GM12878 (cell line): ENCODE measurements at regions not wholly inside any gene's neighbourhood (a gene's known extent, or its start where the extent isn't known, plus 50 kb on each side); places are given as distances from the start of the nearest gene placed in this dataset.

Source experiments
- ATAC-seq: fragments of 200-7000 bp; cut with Tn5 transposase; 3 replicates; pipeline ENCODE4 v1.9.1; 2020; ENCODE audit warnings: mild to moderate bottlenecking, moderate library complexity
- BruUV-seq: library from RNA; stranded (reverse); fragments of 400-500 nt; replicated peaks from 2 replicates; lab custom pipeline; 2021; lab: Mats Ljungman, UMichigan
- CTCF ChIA-PET: fragments of 300-600 bp; sonication (Branson Sonifier 250); formaldehyde crosslinking; extraction: SDS; loops from one replicate; lab custom pipeline; 2021; ENCODE audit warnings: inconsistent platforms; lab: Yijun Ruan, JAX
- POLR2A ChIA-PET: fragments of 350-600 bp; formaldehyde crosslinking; extraction: SDS; loops from one replicate; lab custom pipeline; 2021; ENCODE audit warnings: inconsistent platforms; lab: Charles Lee
- RAD21 ChIA-PET: fragments of 300-600 bp; sonication (Branson Sonifier 250); formaldehyde crosslinking; loops from one replicate; lab custom pipeline; 2023; ENCODE audit warnings: antibody characterized with exemption; ENCODE audit not compliant: unreplicated experiment; lab: Charles Lee
- SMC1A ChIA-PET: fragments of 300-600 bp; sonication (Branson Sonifier 250); formaldehyde crosslinking; loops from one replicate; lab custom pipeline; 2023; ENCODE audit not compliant: unreplicated experiment, uncharacterized antibody; lab: Charles Lee
- DNase-seq: peaks from one replicate; pipeline ENCODE4 v3.0.0-alpha.2; 2011; ENCODE audit warnings: low read depth, low spot score
- FAIRE-seq: peaks from 3 replicates; lab custom pipeline; 2011; peaks lifted over from hg19 to GRCh38; lab: Jason Lieb, UNC
- H2AFZ ChIP-seq: 2 replicates; pipeline ENCODE4 v1.6.0; 2011; ENCODE audit warnings: low read depth, low read length, control low read depth; ENCODE audit not compliant: control insufficient read depth
- H3K27ac ChIP-seq: 2 replicates; pipeline ENCODE4 v1.5.1; 2011; ENCODE audit warnings: control low read depth; ENCODE audit not compliant: control insufficient read depth, insufficient read depth
- H3K27me3 ChIP-seq, 2 experiments: replicated peaks in 1 of 2; 2 replicates each; pipeline versions ENCODE4 v1.6.0 to v1.6.1; 2011; ENCODE audit warnings: low read length in 1 of 2; ENCODE audit not compliant: control insufficient read depth in 2 of 2, insufficient read depth in 2 of 2
- H3K36me3 ChIP-seq, 2 experiments: 2 replicates each; pipeline ENCODE4 v1.5.1; 2011; ENCODE audit warnings: low read length in 1 of 2; ENCODE audit not compliant: control insufficient read depth in 2 of 2, insufficient read depth in 2 of 2
- H3K4me1 ChIP-seq: 2 replicates; pipeline ENCODE4 v1.6.1; 2011; ENCODE audit warnings: mild to moderate bottlenecking, low read length, moderate library complexity, mixed read lengths; ENCODE audit not compliant: control insufficient read depth, insufficient read depth
- H3K4me2 ChIP-seq: 2 replicates; pipeline ENCODE4 v1.6.0; 2011; ENCODE audit warnings: control low read depth; ENCODE audit not compliant: control insufficient read depth, insufficient read depth
- H3K4me3 ChIP-seq: fragments of 200-600 bp; sonication (generic); 2 replicates; pipeline ENCODE4 v1.5.1; 2016
- H3K79me2 ChIP-seq: 2 replicates; pipeline ENCODE4 v1.6.0; 2011; ENCODE audit warnings: low read length; ENCODE audit not compliant: control insufficient read depth, insufficient read depth
- H3K9ac ChIP-seq: 2 replicates; pipeline ENCODE4 v1.8.0; 2011; ENCODE audit warnings: low read length, control low read depth, mixed read lengths; ENCODE audit not compliant: control insufficient read depth, insufficient read depth
- H3K9me3 ChIP-seq: replicated peaks from 3 replicates; pipeline ENCODE4 v1.5.1; 2011; ENCODE audit warnings: mild to moderate bottlenecking, low read length; ENCODE audit not compliant: control insufficient read depth, insufficient read depth
- H4K20me1 ChIP-seq: 2 replicates; pipeline ENCODE4 v1.6.0; 2011; ENCODE audit not compliant: control insufficient read depth, insufficient read depth
- CBFB ChIP-seq: IDR thresholded peaks from 2 replicates; pipeline ENCODE4 v1.6.1; 2016; ENCODE audit warnings: antibody characterized with exemption, low read depth
- EZH2 ChIP-seq: IDR thresholded peaks from 2 replicates; pipeline ENCODE4 v1.6.1; 2012; ENCODE audit warnings: low read depth, mild to moderate bottlenecking, control low read depth, inconsistent platforms, low read length, borderline replicate concordance; ENCODE audit not compliant: control insufficient read depth
- HDGF ChIP-seq: fragments of 450-650 bp; IDR thresholded peaks from 2 replicates; pipeline ENCODE4 v1.6.1; 2016; ENCODE audit warnings: antibody characterized with exemption
- HSF1 ChIP-seq: fragments of 150-350 bp; IDR thresholded peaks from 2 replicates; pipeline ENCODE4 v1.6.1; 2014; ENCODE audit warnings: mild to moderate bottlenecking, low read depth, low read length
- MXI1 ChIP-seq: fragments of 150-350 bp; IDR thresholded peaks from 2 replicates; pipeline ENCODE4 v1.6.1; 2011; ENCODE audit warnings: low read depth, mild to moderate bottlenecking, inconsistent platforms, low read length, improper control_type of control experiment
- NBN ChIP-seq: fragments of 450-650 bp; IDR thresholded peaks from 2 replicates; pipeline ENCODE4 v1.6.1; 2016
- NFXL1 ChIP-seq: fragments of 450-650 bp; IDR thresholded peaks from 2 replicates; pipeline ENCODE4 v1.6.1; 2017; ENCODE audit warnings: antibody characterized with exemption, mild to moderate bottlenecking, borderline replicate concordance
- POLR2AphosphoS5 ChIP-seq: IDR thresholded peaks from 2 replicates; pipeline ENCODE4 v1.6.1; 2011; ENCODE audit warnings: mild to moderate bottlenecking, low read length, inconsistent platforms
- RELA ChIP-seq: fragments of 450-650 bp; IDR thresholded peaks from 2 replicates; pipeline ENCODE4 v1.8.0; 2014; ENCODE audit warnings: borderline replicate concordance; ENCODE audit not compliant: partially characterized antibody
- RUNX3 ChIP-seq: IDR thresholded peaks from 2 replicates; pipeline ENCODE4 v1.6.1; 2012; ENCODE audit warnings: low read length, inconsistent platforms
- TAF1 ChIP-seq: IDR thresholded peaks from 2 replicates; pipeline ENCODE4 v1.6.1; 2011; ENCODE audit warnings: mild to moderate bottlenecking, low read depth, low read length, borderline replicate concordance
- ZBTB4 ChIP-seq: fragments of 450-650 bp; formaldehyde crosslinking; IDR thresholded peaks from 2 replicates; pipeline ENCODE4 v1.4.0; 2022; ENCODE audit warnings: mild to moderate bottlenecking, moderate library complexity
- WGBS: methylation state at CpG from one replicate; pipeline ENCODE4 v1.1.6; 2016; ENCODE audit warnings: low lambda C conversion rate; ENCODE audit not compliant: insufficient replicate concordance, insufficient coverage; ENCODE audit errors: missing lambda C conversion rate; 5-methylcytosine and 5-hydroxymethylcytosine counted together
- in situ Hi-C: fragments of 300-500 bp; cut with MboI; formaldehyde crosslinking; loops from 9 replicates; pipeline ENCODE4 v1.14.3; 2018; ENCODE audit warnings: mixed read lengths
- intact Hi-C: fragments of 100-400 bp; cut with micrococcal nuclease; formaldehyde crosslinking; loops from one replicate; pipeline ENCODE4 v1.14.2; 2022; ENCODE audit not compliant: unreplicated experiment

GRCh38 chr3:73314151-73314951 is 252.9 kb downstream of the EBLN2 start:
- no peak overlapping the region; the same call in 1 of the 2 replicates for H2AFZ ChIP-seq
- in situ Hi-C loops (no loop called here), intact Hi-C loops (no loop called here)
- RAD21 ChIA-PET = no interaction called here
- no peaks in the 10 kb centered on the region for H3K36me3 ChIP-seq
- no peak overlapping the region for H3K27ac ChIP-seq
- 2% methylated on average over 5 of the region's 5 CpGs for WGBS
- no peak overlapping the region for H3K4me2 ChIP-seq
- POLR2A ChIA-PET = no interaction called here
- H3K4me1 ChIP-seq = no peaks in the 10 kb centered on the region
- H3K4me3 ChIP-seq = no peak overlapping the region
- no peak overlapping the region for H3K9ac ChIP-seq
- CTCF ChIA-PET = no interaction called here
- TF ChIP-seq RUNX3 (no peak), CBFB (no peak), EZH2 (no peak), TAF1 (no peak), HDGF (no peak), NBN (no peak), RELA (no peak), MXI1 (no peak), NFXL1 (no peak), ZBTB4 (CRISPR knock-in tag) (no peak), POLR2AphosphoS5 (no peak), HSF1 (no peak)
- TF ChIP-seq, all 136 proteins: peak for 0
- H3K79me2 ChIP-seq = no peaks in the 10 kb centered on the region
- no peaks in the 10 kb centered on the region; a peak in 1 of 4 replicates for H3K27me3 ChIP-seq
- no peaks in the 10 kb centered on the region for H4K20me1 ChIP-seq
- DNase-seq (no peak), ATAC-seq (no peak), FAIRE-seq (no peak)
- no TSS peak for BruUV-seq
- SMC1A ChIA-PET = no interaction called here
- H3K9me3 ChIP-seq = no peaks in the 10 kb centered on the region
